MCF 10A (cell line): ENCODE measurements at regions not wholly inside any gene's neighbourhood (a gene's known extent, or its start where the extent isn't known, plus 50 kb on each side); places are given as distances from the start of the nearest gene placed in this dataset.
"Not testable (repeated sequence)": the region's sequence is repeated elsewhere in the genome, so short reads cannot be mapped to it uniquely, and the experiment has no call there.

Experiments used
- BruUV-seq: library from RNA; stranded (reverse); fragments of 400-500 nt; replicated peaks from 2 replicates; lab custom pipeline; 2021; lab: Mats Ljungman, UMichigan
- CTCF ChIA-PET: fragments of 300-600 bp; sonication (Branson Sonifier 250); formaldehyde crosslinking; extraction: SDS; loops from one replicate; lab custom pipeline; 2021; ENCODE audit warnings: antibody characterized with exemption, inconsistent platforms; lab: Yijun Ruan, JAX
- POLR2A ChIA-PET: fragments of 300-600, 350-650 bp; sonication (Branson Sonifier 250); formaldehyde crosslinking; extraction: SDS; loops from one replicate; lab custom pipeline; 2020; ENCODE audit warnings: antibody characterized with exemption, inconsistent platforms; lab: Yijun Ruan, JAX
- DNase-seq: peaks from one replicate; pipeline ENCODE4 v3.0.0-alpha.2; 2018; ENCODE audit not compliant: unreplicated experiment
- H3K27ac Mint-ChIP-seq: one replicate; pipeline ENCODE4 v1.8.0; 2022; ENCODE audit warnings: mild to moderate bottlenecking, low read depth, mixed read lengths; ENCODE audit not compliant: unreplicated experiment
- H3K27me3 Mint-ChIP-seq: one replicate; pipeline ENCODE4 v1.8.0; 2022; ENCODE audit warnings: mixed read lengths; ENCODE audit not compliant: insufficient read depth, unreplicated experiment
- H3K36me3 Mint-ChIP-seq: one replicate; pipeline ENCODE4 v1.8.0; 2022; ENCODE audit warnings: mild to moderate bottlenecking, moderate library complexity, mixed read lengths; ENCODE audit not compliant: insufficient read depth, unreplicated experiment
- H3K4me1 Mint-ChIP-seq: one replicate; pipeline ENCODE4 v1.8.0; 2022; ENCODE audit warnings: mixed read lengths; ENCODE audit not compliant: insufficient read depth, unreplicated experiment
- H3K4me3 Mint-ChIP-seq: one replicate; pipeline ENCODE4 v1.8.0; 2022; ENCODE audit warnings: mild to moderate bottlenecking, moderate library complexity, mixed read lengths; ENCODE audit not compliant: unreplicated experiment
- H3K9me3 Mint-ChIP-seq: one replicate; pipeline ENCODE4 v1.8.0; 2022; ENCODE audit warnings: mixed read lengths; ENCODE audit not compliant: unreplicated experiment
- CTCF ChIP-seq: fragments of 200-600 bp; IDR thresholded peaks from one replicate; pipeline ENCODE4 v1.8.0; 2022; ENCODE audit warnings: antibody characterized with exemption, mild to moderate bottlenecking; ENCODE audit not compliant: unreplicated experiment
- intact Hi-C: fragments of 100-400 bp; cut with micrococcal nuclease; formaldehyde crosslinking; loops from 2 replicates; pipeline ENCODE4 v1.14.1; 2022

- BruUV-seq, result no TSS peak
- H3K27me3 Mint-ChIP-seq, result no peaks in the 10 kb centered on the region
- ChIA-PET POLR2A (interaction anchor here (6.5 kb wide), 1 partner anchor 29 kb away, joined by 60 read pairs; no protein-coding TSS in a partner anchor), CTCF (interaction anchor here (0.6 to 1.1 kb wide), 2 partner anchors 40 to 71 kb away, joined by 3 read pairs; no protein-coding TSS in a partner anchor)
- H3K4me3 Mint-ChIP-seq, result no peak overlapping the region
- intact Hi-C loops, result no loop called here
- TF ChIP-seq CTCF, result no peak
- no peaks in the 10 kb centered on the region for H3K36me3 Mint-ChIP-seq
- H3K27ac Mint-ChIP-seq, result no peak overlapping the region
- peak; percentile 85 for DNase-seq
- H3K9me3 Mint-ChIP-seq, result peaks cover 8% of the 10 kb centered on the region
- peaks cover 15% of the 10 kb centered on the region for H3K4me1 Mint-ChIP-seq
These were observed 58.6 kb upstream of the ARHGAP29 start for GRCh38 chr1:94296018-94296417.

- H3K27me3 Mint-ChIP-seq, intact Hi-C loops, H3K27ac Mint-ChIP-seq, H3K9me3 Mint-ChIP-seq, BruUV-seq, POLR2A ChIA-PET, H3K4me3 Mint-ChIP-seq, H3K4me1 Mint-ChIP-seq, DNase-seq, H3K36me3 Mint-ChIP-seq: not testable (repeated sequence)
- CTCF ChIA-PET, result interaction anchor here (0.6 kb wide), 1 partner anchor 57 kb away, joined by 3 read pairs; no protein-coding TSS in a partner anchor
These were observed 55.6 kb upstream of the ARHGAP29 start for GRCh38 chr1:94292978-94293377.

GRCh38 chr1:94289244-94289643, 51.9 kb upstream of the ARHGAP29 start:
- POLR2A ChIA-PET, result interaction anchor here (0.6 kb wide), 1 partner anchor 9 kb away, joined by 3 read pairs; no protein-coding TSS in a partner anchor
- DNase-seq, H3K9me3 Mint-ChIP-seq, H3K27ac Mint-ChIP-seq, H3K4me1 Mint-ChIP-seq, H3K36me3 Mint-ChIP-seq, BruUV-seq, intact Hi-C loops, H3K4me3 Mint-ChIP-seq, H3K27me3 Mint-ChIP-seq, CTCF ChIA-PET: not testable (repeated sequence)
